CD14-positive monocyte (primary cell): ENCODE measurements at regions not wholly inside any gene's neighbourhood (a gene's known extent, or its start where the extent isn't known, plus 50 kb on each side); places are given as distances from the start of the nearest gene placed in this dataset.

Experiments
- DNase-seq, 3 donors: peaks; one replicate each; pipeline ENCODE4 v3.0.0-alpha.2; 2011 to 2022
- H2AFZ ChIP-seq: 2 replicates; pipeline ENCODE4 v1.6.0; 2012; ENCODE audit warnings: mild to moderate bottlenecking, low read depth, low read length, inconsistent platforms; ENCODE audit not compliant: insufficient read depth, poor library complexity, severe bottlenecking
- H3K27ac ChIP-seq, 2 donors: 1 replicate in 1 of 2; 2 replicates in 1 of 2; pipeline ENCODE4 v1.5.1; 2012 to 2013; ENCODE audit warnings: low read length in 2 of 2, control low read depth in 1 of 2, inconsistent platforms in 1 of 2, low read depth in 1 of 2, mild to moderate bottlenecking in 1 of 2
- H3K27me3 ChIP-seq, 2 donors: one replicate each; pipeline versions ENCODE4 v1.6.0 to v1.6.1; 2011 to 2013; ENCODE audit warnings: low read length in 2 of 2; ENCODE audit not compliant: control insufficient read depth in 2 of 2, insufficient read depth in 2 of 2
- H3K36me3 ChIP-seq, 2 donors: replicated peaks in 1 of 2; 1 replicate in 1 of 2; 2 replicates in 1 of 2; pipeline versions ENCODE4 v1.5.1 to v1.6.1; 2012 to 2013; ENCODE audit warnings: low read length in 2 of 2, control low read depth in 1 of 2, inconsistent platforms in 1 of 2, mild to moderate bottlenecking in 1 of 2; ENCODE audit not compliant: insufficient read depth in 2 of 2, control insufficient read depth in 1 of 2
- H3K4me1 ChIP-seq, 2 donors: 1 replicate in 1 of 2; 2 replicates in 1 of 2; pipeline versions ENCODE4 v1.5.1 to v1.6.1; 2012 to 2013; ENCODE audit warnings: low read length in 2 of 2, control low read depth in 1 of 2, inconsistent platforms in 1 of 2, mild to moderate bottlenecking in 1 of 2, moderate library complexity in 1 of 2; ENCODE audit not compliant: insufficient read depth in 2 of 2, control insufficient read depth in 1 of 2
- H3K4me2 ChIP-seq: replicated peaks from 2 replicates; pipeline ENCODE3; 2012; ENCODE audit warnings: low read length, moderate library complexity, mild to moderate bottlenecking; ENCODE audit not compliant: poor library complexity, severe bottlenecking; ENCODE audit errors: extremely low read depth
- H3K4me3 ChIP-seq, 3 experiments: fragments of 200-600 bp in 1 of 3; sonication (generic) in 1 of 3; replicated peaks in 1 of 3; 1 replicate in 2 of 3; 2 replicates in 1 of 3; pipeline ENCODE4 v1.5.1; 2011 to 2013; ENCODE audit warnings: low read length in 3 of 3, mild to moderate bottlenecking in 3 of 3, control low read depth in 2 of 3, low read depth in 2 of 3, inconsistent platforms in 1 of 3, moderate library complexity in 1 of 3
- H3K79me2 ChIP-seq: 2 replicates; pipeline ENCODE4 v1.6.0; 2012; ENCODE audit warnings: mild to moderate bottlenecking, control low read depth, inconsistent platforms, low read length, moderate library complexity; ENCODE audit not compliant: insufficient read depth
- H3K9ac ChIP-seq: 2 replicates; pipeline ENCODE4 v1.6.0; 2017; ENCODE audit warnings: low read length, mild to moderate bottlenecking; ENCODE audit not compliant: insufficient read depth, poor library complexity, severe bottlenecking
- H3K9me3 ChIP-seq, 2 donors: replicated peaks in 1 of 2; 1 replicate in 1 of 2; 2 replicates in 1 of 2; pipeline versions ENCODE4 v1.5.1 to v1.6.1; 2012 to 2013; ENCODE audit warnings: low read length in 2 of 2, control low read depth in 1 of 2; ENCODE audit not compliant: control insufficient read depth in 1 of 2, insufficient read depth in 1 of 2
- H4K20me1 ChIP-seq: 2 replicates; pipeline ENCODE4 v1.6.0; 2012; ENCODE audit warnings: mild to moderate bottlenecking, low read length, control low read depth, moderate library complexity; ENCODE audit not compliant: insufficient read depth
- H3K27ac Mint-ChIP-seq, 7 donors: one replicate each; pipeline ENCODE4 v1.8.0; 2020; ENCODE audit warnings: mild to moderate bottlenecking in 7 of 7, mixed read lengths in 7 of 7, moderate library complexity in 6 of 7, inconsistent platforms in 2 of 7
- H3K27me3 Mint-ChIP-seq, 3 donors: one replicate each; pipeline ENCODE4 v1.8.0; 2021 to 2022; ENCODE audit warnings: low read depth in 3 of 3, mild to moderate bottlenecking in 3 of 3, mixed read lengths in 3 of 3, moderate library complexity in 3 of 3, inconsistent platforms in 1 of 3
- H3K36me3 Mint-ChIP-seq, 2 donors: one replicate each; pipeline ENCODE4 v1.8.0; 2020; ENCODE audit warnings: mixed read lengths in 2 of 2, inconsistent platforms in 1 of 2, mild to moderate bottlenecking in 1 of 2
- H3K4me1 Mint-ChIP-seq: one replicate; pipeline ENCODE4 v1.8.0; 2020; ENCODE audit warnings: mild to moderate bottlenecking, mixed read lengths
- H3K4me3 Mint-ChIP-seq, 2 donors: one replicate each; pipeline ENCODE4 v1.8.0; 2020; ENCODE audit warnings: mild to moderate bottlenecking in 2 of 2, mixed read lengths in 2 of 2, moderate library complexity in 1 of 2
- H3K9me3 Mint-ChIP-seq, 7 donors: one replicate each; pipeline ENCODE4 v1.8.0; 2020 to 2022; ENCODE audit warnings: mixed read lengths in 7 of 7, mild to moderate bottlenecking in 6 of 7, moderate library complexity in 6 of 7, inconsistent platforms in 2 of 7
- CTCF ChIP-seq: fragments of 200-600 bp; IDR thresholded peaks from one replicate; pipeline ENCODE4 v1.8.0; 2022; ENCODE audit warnings: antibody characterized with exemption, mild to moderate bottlenecking
- WGBS: methylation state at CpG from one replicate; pipeline ENCODE4 v1.1.5; 2013; ENCODE audit warnings: missing lambda C conversion rate; ENCODE audit not compliant: insufficient coverage; 5-methylcytosine and 5-hydroxymethylcytosine counted together
- intact Hi-C, 2 donors: fragments of 100-400 bp; cut with micrococcal nuclease; formaldehyde crosslinking; loops; one replicate each; pipeline versions ENCODE4 v1.15.0 to v1.15.1; 2023

DNA sequence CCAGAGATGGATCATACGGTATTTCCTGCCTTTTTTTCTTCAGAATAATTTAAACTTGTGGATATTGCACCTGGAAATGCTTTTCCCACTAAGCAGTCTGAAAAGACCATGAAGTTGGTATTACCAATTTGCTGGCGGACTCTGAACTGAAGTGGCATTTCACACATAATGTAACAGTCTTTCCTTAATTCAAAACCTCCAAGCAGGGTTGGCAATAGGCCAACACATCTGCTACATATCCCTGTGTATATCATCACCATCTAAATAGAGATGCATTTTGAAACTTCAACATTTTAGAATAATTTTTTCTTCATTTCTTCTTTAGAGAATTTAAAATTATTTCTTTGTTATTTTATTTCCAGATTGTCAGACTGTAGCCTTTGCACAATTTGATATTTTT lies 100.5 kb downstream of the TSPAN8 start:
- H3K27me3 Mint-ChIP-seq, result no peaks in the 10 kb centered on the region
- H3K4me3 Mint-ChIP-seq, result no peak overlapping the region
- Histone ChIP-seq H3K4me1 (no peaks in the 10 kb centered on the region), H4K20me1 (no peaks in the 10 kb centered on the region), H3K79me2 (no peaks in the 10 kb centered on the region), H3K9ac (no peak overlapping the region), H3K4me3 (no peak overlapping the region), H3K4me2 (no peak overlapping the region), H2AFZ (no peak overlapping the region), H3K27ac (no peak overlapping the region), H3K36me3 (no peaks in the 10 kb centered on the region), H3K27me3 (no peaks in the 10 kb centered on the region), H3K9me3 (peaks cover 0 to 3% of the 10 kb centered on the region in 2 donors)
- WGBS, result 89% methylated on average over 1 of the region's 2 CpGs
- no peak overlapping the region for H3K27ac Mint-ChIP-seq
- no peak for DNase-seq
- no peaks in the 10 kb centered on the region for H3K36me3 Mint-ChIP-seq
- no peak for TF ChIP-seq CTCF
- no peaks in the 10 kb centered on the region for H3K4me1 Mint-ChIP-seq
- intact Hi-C loops, result no loop called here
- peaks cover 0 to 9% (median 4%) of the 10 kb centered on the region in 7 donors for H3K9me3 Mint-ChIP-seq

DNA sequence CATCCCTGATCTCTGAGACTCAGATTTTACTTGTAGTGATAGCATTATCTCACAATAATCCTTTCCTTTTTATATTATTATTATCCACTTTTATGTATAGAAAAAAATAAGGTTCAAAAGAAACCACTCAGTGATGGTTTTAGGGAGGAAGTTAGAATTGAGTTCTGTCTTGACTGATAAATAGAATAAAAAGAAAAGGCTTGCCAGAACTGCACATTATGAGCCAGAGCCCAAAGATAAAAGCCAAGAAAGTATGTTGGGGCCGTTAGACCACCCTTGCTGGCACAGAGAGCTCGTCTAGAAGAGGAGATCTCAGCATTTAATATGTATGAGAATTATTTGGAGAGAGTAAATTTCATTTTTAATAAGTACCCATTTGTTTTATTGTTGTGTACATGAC lies 103.2 kb downstream of the TSPAN8 start:
- Mint-ChIP-seq H3K27me3 (no peaks in the 10 kb centered on the region), H3K36me3 (no peaks in the 10 kb centered on the region), H3K4me3 (no peak overlapping the region), H3K4me1 (no peaks in the 10 kb centered on the region), H3K9me3 (peaks cover 0 to 14% (median 4%) of the 10 kb centered on the region in 7 donors), H3K27ac (no peak overlapping the region)
- H3K4me3 ChIP-seq, result no peak overlapping the region
- no peak overlapping the region for H2AFZ ChIP-seq
- H3K9ac ChIP-seq, result no peak overlapping the region
- no CpG with 5 or more reads among the region's 2 CpGs for WGBS
- DNase-seq, result no peak
- peaks cover 3 to 4% of the 10 kb centered on the region in 2 donors for H3K9me3 ChIP-seq
- H3K36me3 ChIP-seq, result no peaks in the 10 kb centered on the region
- TF ChIP-seq CTCF, result no peak
- H3K79me2 ChIP-seq, result no peaks in the 10 kb centered on the region
- H3K4me2 ChIP-seq, result no peak overlapping the region
- intact Hi-C loops, result no loop called here
- H4K20me1 ChIP-seq, result no peaks in the 10 kb centered on the region
- H3K27ac ChIP-seq, result no peak overlapping the region
- H3K27me3 ChIP-seq, result no peaks in the 10 kb centered on the region
- H3K4me1 ChIP-seq, result no peaks in the 10 kb centered on the region
